OCI-LY3 (cell line): ENCODE measurements at regions not wholly inside any gene's neighbourhood (a gene's known extent, or its start where the extent isn't known, plus 50 kb on each side); places are given as distances from the start of the nearest gene placed in this dataset.

ENCODE experiments used
- H2AFZ ChIP-seq: fragments of 200-600, 300-600 bp; shearing (Covaris generic); 2 replicates; pipeline ENCODE4 v1.6.0; 2014; ENCODE audit warnings: antibody characterized with exemption, low read depth, low read length
- H3K27ac ChIP-seq: fragments of 200-600, 300-600 bp; sonication (generic); 2 replicates; pipeline ENCODE4 v1.5.1; 2014; ENCODE audit warnings: mild to moderate bottlenecking, low read length, moderate library complexity, mixed read lengths
- H3K27me3 ChIP-seq: fragments of 200-600, 300-600 bp; sonication (generic); 2 replicates; pipeline ENCODE4 v1.6.1; 2014; ENCODE audit warnings: low read depth, low read length, mixed read lengths
- H3K36me3 ChIP-seq: fragments of 200-600, 300-600 bp; sonication (generic); replicated peaks from 2 replicates; pipeline ENCODE3; 2014; ENCODE audit warnings: low read depth, low read length, mixed read lengths
- H3K4me1 ChIP-seq: fragments of 300-600, 200-600 bp; sonication (generic); 2 replicates; pipeline ENCODE4 v1.6.1; 2014; ENCODE audit warnings: low read length, mixed read lengths
- H3K4me2 ChIP-seq: fragments of 200-600, 300-600 bp; sonication (generic); 2 replicates; pipeline ENCODE4 v1.6.1; 2014; ENCODE audit warnings: low read length, mixed read lengths
- H3K4me3 ChIP-seq: fragments of 300-600, 200-600 bp; sonication (generic); 2 replicates; pipeline ENCODE4 v1.5.1; 2014; ENCODE audit warnings: antibody characterized with exemption, mild to moderate bottlenecking, low read length, moderate library complexity
- H3K79me2 ChIP-seq: fragments of 300-600, 200-600 bp; shearing (Covaris generic); 2 replicates; pipeline ENCODE4 v1.6.1; 2014; ENCODE audit warnings: mild to moderate bottlenecking, low read length, mixed read lengths
- H3K9ac ChIP-seq: fragments of 300-600, 200-600 bp; shearing (Covaris generic); 2 replicates; pipeline ENCODE4 v1.6.0; 2014; ENCODE audit warnings: mild to moderate bottlenecking, low read length, moderate library complexity
- H3K9me3 ChIP-seq: fragments of 200-600, 300-600 bp; shearing (Covaris generic); 2 replicates; pipeline ENCODE4 v1.6.1; 2014; ENCODE audit warnings: low read length, mixed read lengths; ENCODE audit not compliant: insufficient read depth
- H4K20me1 ChIP-seq: fragments of 200-600, 300-600 bp; sonication (generic); 2 replicates; pipeline ENCODE4 v1.6.1; 2016; ENCODE audit warnings: low read length, mixed read lengths; ENCODE audit not compliant: insufficient read depth
- EZH2phosphoT487 ChIP-seq: fragments of 200-600 bp; shearing (Covaris generic); IDR thresholded peaks from 2 replicates; pipeline ENCODE4 v1.6.1; 2018; ENCODE audit warnings: antibody characterized with exemption, mixed run types, low read depth
- TF ChIP-seq, protein P1 (sequence below): fragments of 200-600, 300-600 bp; sonication (generic); IDR thresholded peaks from 2 replicates; pipeline ENCODE4 v1.5.1; 2014; ENCODE audit warnings: antibody characterized with exemption, low read length, low read depth

- Histone ChIP-seq H3K27me3 (no peaks in the 10 kb centered on the region), H3K79me2 (no peaks in the 10 kb centered on the region)
These were observed 154.9 kb downstream of the EVX1 start for GRCh38 chr7:27397503-27397902.

DNA sequence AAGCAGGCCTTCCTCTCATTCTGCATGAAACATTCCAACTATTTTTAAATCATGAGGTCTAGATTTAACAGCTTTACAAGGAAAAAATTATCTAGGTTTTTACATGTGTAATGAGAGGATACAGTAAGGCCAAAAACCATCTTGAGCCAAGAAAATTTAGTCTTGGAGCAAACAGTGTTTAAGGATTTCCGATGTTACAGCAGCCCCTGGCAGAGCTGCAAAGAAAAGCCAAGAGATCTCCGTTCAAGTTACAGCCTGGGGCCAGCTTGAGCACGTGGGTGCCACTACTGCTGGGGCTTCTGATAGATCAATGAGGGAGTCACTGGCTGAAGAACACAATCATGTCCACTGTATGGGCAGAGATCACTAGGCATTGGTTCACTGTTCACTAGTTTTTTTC, 156.2 kb downstream of the EVX1 start:
- Histone ChIP-seq H3K9me3 (no peaks in the 10 kb centered on the region), H3K79me2 (no peaks in the 10 kb centered on the region), H2AFZ (no peak overlapping the region), H4K20me1 (no peaks in the 10 kb centered on the region), H3K4me1 (peaks cover 6% of the 10 kb centered on the region), H3K9ac (no peak overlapping the region), H3K27ac (no peak overlapping the region), H3K4me2 (no peak overlapping the region), H3K36me3 (no peaks in the 10 kb centered on the region), H3K4me3 (no peak overlapping the region), H3K27me3 (no peaks in the 10 kb centered on the region)
- TF ChIP-seq, protein P1, sequence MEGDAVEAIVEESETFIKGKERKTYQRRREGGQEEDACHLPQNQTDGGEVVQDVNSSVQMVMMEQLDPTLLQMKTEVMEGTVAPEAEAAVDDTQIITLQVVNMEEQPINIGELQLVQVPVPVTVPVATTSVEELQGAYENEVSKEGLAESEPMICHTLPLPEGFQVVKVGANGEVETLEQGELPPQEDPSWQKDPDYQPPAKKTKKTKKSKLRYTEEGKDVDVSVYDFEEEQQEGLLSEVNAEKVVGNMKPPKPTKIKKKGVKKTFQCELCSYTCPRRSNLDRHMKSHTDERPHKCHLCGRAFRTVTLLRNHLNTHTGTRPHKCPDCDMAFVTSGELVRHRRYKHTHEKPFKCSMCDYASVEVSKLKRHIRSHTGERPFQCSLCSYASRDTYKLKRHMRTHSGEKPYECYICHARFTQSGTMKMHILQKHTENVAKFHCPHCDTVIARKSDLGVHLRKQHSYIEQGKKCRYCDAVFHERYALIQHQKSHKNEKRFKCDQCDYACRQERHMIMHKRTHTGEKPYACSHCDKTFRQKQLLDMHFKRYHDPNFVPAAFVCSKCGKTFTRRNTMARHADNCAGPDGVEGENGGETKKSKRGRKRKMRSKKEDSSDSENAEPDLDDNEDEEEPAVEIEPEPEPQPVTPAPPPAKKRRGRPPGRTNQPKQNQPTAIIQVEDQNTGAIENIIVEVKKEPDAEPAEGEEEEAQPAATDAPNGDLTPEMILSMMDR: no peak
- TF ChIP-seq EZH2phosphoT487: no peak

More at GRCh38 chr7:27397503-27397902, 154.9 kb downstream of the EVX1 start:
- Histone ChIP-seq H3K9ac (no peak overlapping the region), H3K27ac (no peak overlapping the region), H3K4me3 (no peak overlapping the region), H3K4me2 (no peak overlapping the region), H3K4me1 (peaks cover 6% of the 10 kb centered on the region), H4K20me1 (no peaks in the 10 kb centered on the region), H3K9me3 (no peaks in the 10 kb centered on the region), H2AFZ (no peak overlapping the region), H3K36me3 (no peaks in the 10 kb centered on the region)
- TF ChIP-seq, protein P1: no peak
- TF ChIP-seq EZH2phosphoT487: no peak

DNA sequence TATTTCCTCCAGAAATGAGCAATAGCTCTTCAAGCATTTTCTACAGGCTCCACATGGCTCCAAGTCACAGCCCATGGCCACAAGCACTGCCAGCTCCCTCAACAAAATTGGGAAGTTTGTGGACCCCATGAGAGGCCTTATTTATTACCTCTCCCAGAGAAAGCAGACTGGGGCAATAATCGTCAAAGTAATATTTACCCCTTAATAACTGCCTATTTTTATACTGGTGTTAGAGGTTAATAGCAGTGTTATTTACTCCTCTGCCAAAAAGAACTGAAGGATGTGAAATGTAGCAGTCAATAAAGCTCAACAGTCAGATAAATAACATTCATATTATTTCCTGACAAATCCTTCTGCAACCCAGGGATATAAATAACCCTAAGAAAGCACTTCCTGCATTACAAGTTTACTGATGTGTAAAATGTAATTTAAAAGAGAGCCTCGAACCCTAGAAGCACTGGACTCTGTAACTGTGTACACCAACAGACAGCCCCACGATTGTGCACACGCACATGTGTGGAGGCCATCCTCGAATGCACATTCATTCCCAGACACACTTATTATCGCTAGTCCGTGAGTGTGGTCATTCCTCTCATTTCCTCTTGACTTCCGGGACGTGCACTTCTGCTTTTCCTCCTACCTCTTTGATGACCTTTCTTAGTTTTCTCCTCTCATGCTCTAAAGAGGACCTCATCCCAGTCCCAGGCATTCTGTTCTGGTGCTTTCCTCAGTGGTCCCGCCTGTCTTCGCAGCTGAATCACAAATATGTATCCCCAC, 157.4 kb downstream of the EVX1 start:
- TF ChIP-seq, protein P1: no peak
- no peak for TF ChIP-seq EZH2phosphoT487
- peak overlapping the region; percentile 12; the same call in 1 of the 2 replicates for H3K4me2 ChIP-seq
- H3K4me3 ChIP-seq: no peak overlapping the region
- H3K4me1 ChIP-seq: peaks cover 6% of the 10 kb centered on the region
- no peak overlapping the region for H3K27ac ChIP-seq
- H4K20me1 ChIP-seq: no peaks in the 10 kb centered on the region
- H3K36me3 ChIP-seq: no peaks in the 10 kb centered on the region
- H3K27me3 ChIP-seq: no peaks in the 10 kb centered on the region
- H3K9ac ChIP-seq: no peak overlapping the region
- H3K79me2 ChIP-seq: no peaks in the 10 kb centered on the region
- H2AFZ ChIP-seq: no peak overlapping the region
- H3K9me3 ChIP-seq: no peaks in the 10 kb centered on the region

GRCh38 chr7:27405780-27406179, 163.2 kb downstream of the EVX1 start:
- Histone ChIP-seq H3K9ac (no peak overlapping the region), H3K79me2 (no peaks in the 10 kb centered on the region), H4K20me1 (no peaks in the 10 kb centered on the region), H2AFZ (no peak overlapping the region), H3K4me2 (no peak overlapping the region), H3K27ac (no peak overlapping the region), H3K36me3 (no peaks in the 10 kb centered on the region), H3K9me3 (no peaks in the 10 kb centered on the region), H3K4me3 (no peak overlapping the region), H3K27me3 (no peaks in the 10 kb centered on the region), H3K4me1 (no peaks in the 10 kb centered on the region)
- TF ChIP-seq EZH2phosphoT487: no peak
- TF ChIP-seq, protein P1: no peak
